MCF 10A (cell line): ENCODE measurements at regions not wholly inside any gene's neighbourhood (a gene's known extent, or its start where the extent isn't known, plus 50 kb on each side); places are given as distances from the start of the nearest gene placed in this dataset.
A peak's percentile ranks its signal among the peaks of the same experiment; 100 is the strongest.
"Not testable (repeated sequence)": the region's sequence is repeated elsewhere in the genome, so short reads cannot be mapped to it uniquely, and the experiment has no call there.

Source experiments
- BruUV-seq: library from RNA; stranded (reverse); fragments of 400-500 nt; replicated peaks from 2 replicates; lab custom pipeline; 2021; lab: Mats Ljungman, UMichigan
- CTCF ChIA-PET: fragments of 300-600 bp; sonication (Branson Sonifier 250); formaldehyde crosslinking; extraction: SDS; loops from one replicate; lab custom pipeline; 2021; ENCODE audit warnings: antibody characterized with exemption, inconsistent platforms; lab: Yijun Ruan, JAX
- POLR2A ChIA-PET: fragments of 300-600, 350-650 bp; sonication (Branson Sonifier 250); formaldehyde crosslinking; extraction: SDS; loops from one replicate; lab custom pipeline; 2020; ENCODE audit warnings: antibody characterized with exemption, inconsistent platforms; lab: Yijun Ruan, JAX
- DNase-seq: peaks from one replicate; pipeline ENCODE4 v3.0.0-alpha.2; 2018; ENCODE audit not compliant: unreplicated experiment
- H3K27ac Mint-ChIP-seq: one replicate; pipeline ENCODE4 v1.8.0; 2022; ENCODE audit warnings: mild to moderate bottlenecking, low read depth, mixed read lengths; ENCODE audit not compliant: unreplicated experiment
- H3K27me3 Mint-ChIP-seq: one replicate; pipeline ENCODE4 v1.8.0; 2022; ENCODE audit warnings: mixed read lengths; ENCODE audit not compliant: insufficient read depth, unreplicated experiment
- H3K36me3 Mint-ChIP-seq: one replicate; pipeline ENCODE4 v1.8.0; 2022; ENCODE audit warnings: mild to moderate bottlenecking, moderate library complexity, mixed read lengths; ENCODE audit not compliant: insufficient read depth, unreplicated experiment
- H3K4me1 Mint-ChIP-seq: one replicate; pipeline ENCODE4 v1.8.0; 2022; ENCODE audit warnings: mixed read lengths; ENCODE audit not compliant: insufficient read depth, unreplicated experiment
- H3K4me3 Mint-ChIP-seq: one replicate; pipeline ENCODE4 v1.8.0; 2022; ENCODE audit warnings: mild to moderate bottlenecking, moderate library complexity, mixed read lengths; ENCODE audit not compliant: unreplicated experiment
- H3K9me3 Mint-ChIP-seq: one replicate; pipeline ENCODE4 v1.8.0; 2022; ENCODE audit warnings: mixed read lengths; ENCODE audit not compliant: unreplicated experiment
- CTCF ChIP-seq: fragments of 200-600 bp; IDR thresholded peaks from one replicate; pipeline ENCODE4 v1.8.0; 2022; ENCODE audit warnings: antibody characterized with exemption, mild to moderate bottlenecking; ENCODE audit not compliant: unreplicated experiment
- intact Hi-C: fragments of 100-400 bp; cut with micrococcal nuclease; formaldehyde crosslinking; loops from 2 replicates; pipeline ENCODE4 v1.14.1; 2022

- CTCF ChIA-PET, result interaction anchor here (0.6 kb wide), 1 partner anchor 18 kb away, joined by 4 read pairs; no protein-coding TSS in a partner anchor
Observed at GRCh38 chr10:6833458-6834011, 253.5 kb upstream of the PRKCQ start.

GRCh38 chr10:6830981-6831380 lies 250.9 kb upstream of the PRKCQ start:
- Mint-ChIP-seq H3K36me3 (peaks cover 13% of the 10 kb centered on the region), H3K27ac (peak overlapping the region; percentile 23), H3K4me1 (peaks cover 11% of the 10 kb centered on the region)
- H3K9me3 Mint-ChIP-seq, CTCF ChIA-PET, BruUV-seq, intact Hi-C loops, H3K27me3 Mint-ChIP-seq, H3K4me3 Mint-ChIP-seq: not testable (repeated sequence)
- POLR2A ChIA-PET, result interaction anchor here (1.3 kb wide), 1 partner anchor 82 kb away, joined by 4 read pairs; no protein-coding TSS in a partner anchor
- peak; percentile 77 for DNase-seq

More at GRCh38 chr10:6833458-6834011, 253.5 kb upstream of the PRKCQ start:
- Mint-ChIP-seq H3K27ac (no peak overlapping the region), H3K36me3 (peaks cover 14% of the 10 kb centered on the region), H3K4me3 (no peak overlapping the region), H3K9me3 (no peaks in the 10 kb centered on the region), H3K4me1 (peaks cover 11% of the 10 kb centered on the region), H3K27me3 (no peaks in the 10 kb centered on the region)
- BruUV-seq, result no TSS peak
- DNase-seq, result no peak
- intact Hi-C loops, result no loop called here
- TF ChIP-seq CTCF, result no peak
- POLR2A ChIA-PET, result no interaction called here

GRCh38 chr10:6824793-6825192 lies 244.7 kb upstream of the PRKCQ start:
- POLR2A ChIA-PET, CTCF ChIA-PET, intact Hi-C loops, H3K27ac Mint-ChIP-seq, DNase-seq, H3K4me3 Mint-ChIP-seq, BruUV-seq, H3K27me3 Mint-ChIP-seq, H3K9me3 Mint-ChIP-seq: not testable (repeated sequence)
- Mint-ChIP-seq H3K4me1 (peaks cover 10% of the 10 kb centered on the region), H3K36me3 (peaks cover 20% of the 10 kb centered on the region)

GRCh38 chr10:6823770-6824169 lies 243.7 kb upstream of the PRKCQ start:
- no TSS peak for BruUV-seq
- intact Hi-C loops, result no loop called here
- CTCF ChIA-PET, result no interaction called here
- Mint-ChIP-seq H3K27ac (no peak overlapping the region), H3K4me1 (peaks cover 10% of the 10 kb centered on the region), H3K9me3 (no peaks in the 10 kb centered on the region), H3K4me3 (no peak overlapping the region), H3K36me3 (peaks cover 21% of the 10 kb centered on the region), H3K27me3 (no peaks in the 10 kb centered on the region)
- POLR2A ChIA-PET, result no interaction called here
- TF ChIP-seq CTCF, result no peak
- peak; percentile 22 for DNase-seq

- intact Hi-C loops, result no loop called here
- no peak overlapping the region for H3K4me3 Mint-ChIP-seq
- TF ChIP-seq CTCF, result no peak
- DNase-seq, result no peak
- POLR2A ChIA-PET, result no interaction called here
- BruUV-seq, result no TSS peak
- CTCF ChIA-PET, result no interaction called here
- peaks cover 23% of the 10 kb centered on the region for H3K36me3 Mint-ChIP-seq
- peaks cover 10% of the 10 kb centered on the region for H3K4me1 Mint-ChIP-seq
- H3K27ac Mint-ChIP-seq, result peak overlapping the region; percentile 16
- H3K9me3 Mint-ChIP-seq, result no peaks in the 10 kb centered on the region
- no peaks in the 10 kb centered on the region for H3K27me3 Mint-ChIP-seq
Observed at GRCh38 chr10:6819301-6819700, 239.2 kb upstream of the PRKCQ start.
